Colonic mucosa (tissue), 4 donors: ENCODE measurements at regions not wholly inside any gene's neighbourhood (a gene's known extent, or its start where the extent isn't known, plus 50 kb on each side); places are given as distances from the start of the nearest gene placed in this dataset.

Source experiments
- DNase-seq: peaks from one replicate; pipeline ENCODE4 v3.0.0-alpha.2; 2020
- H3K27ac ChIP-seq: fragments of 200-600 bp; one replicate; pipeline ENCODE4 v1.8.0; 2021
- H3K27me3 ChIP-seq: fragments of 200-600 bp; one replicate; pipeline ENCODE4 v1.8.0; 2021
- H3K36me3 ChIP-seq: fragments of 200-600 bp; one replicate; pipeline ENCODE4 v1.8.0; 2021
- H3K4me1 ChIP-seq: fragments of 200-600 bp; one replicate; pipeline ENCODE4 v1.8.0; 2021; ENCODE audit warnings: mild to moderate bottlenecking
- H3K4me3 ChIP-seq: fragments of 200-600 bp; one replicate; pipeline ENCODE4 v1.8.0; 2021
- H3K9ac ChIP-seq, 2 donors: one replicate each; pipeline ENCODE4 v1.7.0; 2013; ENCODE audit warnings: control low read depth in 2 of 2, low read depth in 2 of 2, low read length in 2 of 2
- H3K9me3 ChIP-seq: fragments of 200-600 bp; one replicate; pipeline ENCODE4 v1.8.0; 2021
- intact Hi-C: fragments of 100-400 bp; cut with DNase I; formaldehyde crosslinking; loops from one replicate; pipeline ENCODE4 v1.14.1; 2022
- TF ChIP-seq, protein P1 (sequence below): fragments of 200-600 bp; IDR thresholded peaks from one replicate; pipeline ENCODE4 v1.8.0; 2022; ENCODE audit warnings: antibody characterized with exemption, mild to moderate bottlenecking
- donor health status: healthy.
- donor health status: DM: no; HTN: no; CAD: no.
- donor health status: DM: no; HTN: no; CAD: no.

DNA sequence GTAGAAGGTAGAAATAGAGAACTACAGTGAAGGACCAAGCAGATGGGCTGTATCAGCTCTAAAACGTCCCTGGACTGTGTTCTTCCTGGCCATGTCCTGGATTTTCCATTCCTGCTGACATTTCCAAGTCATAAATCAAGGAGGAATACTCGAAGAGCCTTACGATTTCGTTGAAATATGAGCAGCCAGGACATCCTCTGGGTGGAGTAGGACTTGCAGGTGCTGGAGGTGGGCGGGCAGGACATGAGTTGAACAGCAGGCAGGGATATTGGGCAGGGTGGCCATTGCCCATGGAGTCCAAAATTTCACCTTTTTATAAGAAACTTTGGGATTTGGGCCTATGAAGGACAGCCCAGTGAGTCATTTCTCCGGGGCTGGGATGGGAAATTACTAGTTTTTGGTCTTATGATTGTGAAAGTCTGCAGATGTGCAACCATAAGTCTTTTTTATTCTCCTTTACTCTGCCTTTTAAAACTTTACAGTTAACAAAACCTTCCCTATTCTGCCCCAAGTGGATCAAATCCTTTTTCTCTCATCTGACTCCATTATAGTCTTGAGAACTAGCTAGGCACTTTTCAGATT is 88.8 kb downstream of the TMX1 start:
- peak overlapping the region; percentile 55 for H3K27ac ChIP-seq
- no peak overlapping the region for H3K9ac ChIP-seq
- TF ChIP-seq, protein P1, sequence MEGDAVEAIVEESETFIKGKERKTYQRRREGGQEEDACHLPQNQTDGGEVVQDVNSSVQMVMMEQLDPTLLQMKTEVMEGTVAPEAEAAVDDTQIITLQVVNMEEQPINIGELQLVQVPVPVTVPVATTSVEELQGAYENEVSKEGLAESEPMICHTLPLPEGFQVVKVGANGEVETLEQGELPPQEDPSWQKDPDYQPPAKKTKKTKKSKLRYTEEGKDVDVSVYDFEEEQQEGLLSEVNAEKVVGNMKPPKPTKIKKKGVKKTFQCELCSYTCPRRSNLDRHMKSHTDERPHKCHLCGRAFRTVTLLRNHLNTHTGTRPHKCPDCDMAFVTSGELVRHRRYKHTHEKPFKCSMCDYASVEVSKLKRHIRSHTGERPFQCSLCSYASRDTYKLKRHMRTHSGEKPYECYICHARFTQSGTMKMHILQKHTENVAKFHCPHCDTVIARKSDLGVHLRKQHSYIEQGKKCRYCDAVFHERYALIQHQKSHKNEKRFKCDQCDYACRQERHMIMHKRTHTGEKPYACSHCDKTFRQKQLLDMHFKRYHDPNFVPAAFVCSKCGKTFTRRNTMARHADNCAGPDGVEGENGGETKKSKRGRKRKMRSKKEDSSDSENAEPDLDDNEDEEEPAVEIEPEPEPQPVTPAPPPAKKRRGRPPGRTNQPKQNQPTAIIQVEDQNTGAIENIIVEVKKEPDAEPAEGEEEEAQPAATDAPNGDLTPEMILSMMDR: no peak
- no peak overlapping the region for H3K4me3 ChIP-seq
- H3K4me1 ChIP-seq: no peaks in the 10 kb centered on the region
- no peaks in the 10 kb centered on the region for H3K9me3 ChIP-seq
- peaks cover 3% of the 10 kb centered on the region for H3K27me3 ChIP-seq
- H3K36me3 ChIP-seq: no peaks in the 10 kb centered on the region
- no peak for DNase-seq
- intact Hi-C loops: no loop called here

DNA sequence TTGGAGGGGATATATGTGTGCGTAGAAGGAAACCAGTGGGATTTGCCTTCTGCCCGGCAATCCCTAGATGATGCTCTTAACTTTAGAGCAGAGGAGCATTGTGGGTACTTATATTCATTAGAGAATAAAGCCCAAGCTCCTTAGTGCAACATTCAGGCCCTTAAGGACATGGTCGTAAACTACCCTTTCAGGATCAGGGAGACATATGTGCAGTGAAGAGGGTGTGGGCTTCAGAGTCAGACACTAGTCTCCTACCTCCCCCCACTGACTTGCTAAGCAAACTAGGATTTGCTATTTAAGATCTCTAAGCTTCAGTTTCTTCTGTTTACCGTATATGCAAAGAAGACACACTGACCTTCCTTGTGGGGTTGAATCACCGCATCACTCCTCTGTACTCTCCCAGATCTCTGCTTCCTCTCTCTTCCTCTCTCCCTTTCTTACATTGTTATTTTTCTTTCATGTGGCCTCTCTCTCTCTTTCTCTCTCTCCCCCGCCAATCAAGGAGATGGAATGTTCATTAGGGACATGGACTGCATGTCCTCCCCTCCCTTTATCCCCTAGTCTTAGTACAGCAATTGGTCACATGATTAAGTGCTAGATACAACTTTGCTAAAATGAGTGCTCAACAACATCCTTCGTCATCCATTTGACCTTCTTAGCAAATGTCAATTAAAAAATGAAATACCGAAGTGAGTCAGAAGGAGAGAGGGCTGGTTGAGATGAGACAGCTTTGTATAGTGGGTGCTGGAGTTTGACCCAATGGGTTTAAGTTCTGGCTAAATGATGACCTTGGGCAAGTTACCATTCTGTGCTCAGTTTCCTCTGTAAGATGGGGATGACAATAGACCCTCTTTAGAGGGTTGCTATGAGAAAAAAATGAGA is 91.7 kb downstream of the TMX1 start:
- Histone ChIP-seq H3K27ac (no peak overlapping the region), H3K4me3 (no peak overlapping the region), H3K27me3 (peaks cover 3% of the 10 kb centered on the region), H3K9ac (no peak overlapping the region), H3K4me1 (no peaks in the 10 kb centered on the region), H3K9me3 (no peaks in the 10 kb centered on the region), H3K36me3 (no peaks in the 10 kb centered on the region)
- DNase-seq: no peak
- intact Hi-C loops: no loop called here
- TF ChIP-seq, protein P1: no peak

DNA sequence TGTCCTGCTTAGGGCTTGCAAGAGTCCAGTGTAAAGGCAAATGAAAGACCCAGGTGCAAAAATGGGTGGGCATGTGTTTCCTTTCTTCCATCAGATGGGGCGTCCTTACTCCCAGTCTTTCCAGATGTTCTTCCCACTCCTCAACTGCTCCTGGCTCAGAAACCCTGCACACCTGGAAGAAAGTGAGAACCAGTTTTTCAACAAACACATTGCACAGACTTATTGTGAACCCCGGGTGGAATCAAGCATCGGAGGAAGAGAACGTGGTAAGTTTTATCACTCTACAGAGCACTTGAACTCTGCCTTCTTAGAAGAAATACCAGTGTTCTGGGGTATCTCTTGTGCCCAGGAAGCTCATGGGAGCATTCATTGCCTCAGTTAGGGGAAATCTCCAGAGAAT is 93.3 kb downstream of the TMX1 start:
- TF ChIP-seq, protein P1: no peak
- no peak for DNase-seq
- Histone ChIP-seq H3K9ac (no peak overlapping the region), H3K9me3 (no peaks in the 10 kb centered on the region), H3K4me1 (no peaks in the 10 kb centered on the region), H3K27me3 (peaks cover 3% of the 10 kb centered on the region), H3K36me3 (no peaks in the 10 kb centered on the region), H3K4me3 (no peak overlapping the region), H3K27ac (no peak overlapping the region)
- intact Hi-C loops: no loop called here

DNA sequence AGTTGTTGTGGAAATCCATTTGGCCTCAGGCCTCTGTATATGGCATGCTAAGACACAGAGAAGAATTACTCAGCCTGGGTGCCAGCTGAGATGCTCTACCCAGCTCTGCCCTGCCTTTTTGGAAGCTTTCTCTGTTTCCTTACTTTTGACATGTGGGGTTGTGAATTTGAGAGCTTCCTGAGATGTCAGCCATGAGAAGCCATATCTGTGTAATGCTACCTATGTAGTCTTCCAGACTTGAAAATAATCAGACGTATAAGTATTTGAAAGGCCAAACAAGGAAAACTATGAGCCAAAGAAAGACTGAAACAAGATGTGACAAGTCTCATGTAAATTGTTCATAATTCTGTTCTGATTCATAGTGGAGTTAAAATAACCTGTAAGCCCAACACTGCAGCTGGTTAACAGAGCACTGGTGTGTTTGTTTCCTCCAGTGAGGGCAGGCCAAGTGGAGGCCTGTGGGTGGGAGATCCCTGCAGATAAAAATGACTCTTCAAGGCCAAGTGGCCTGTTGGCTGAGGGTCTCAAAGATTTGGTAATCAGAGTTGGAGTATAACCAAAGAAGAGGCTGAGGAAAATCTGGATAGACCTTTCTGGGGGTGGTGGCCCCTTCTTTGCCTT is 94.0 kb downstream of the TMX1 start:
- intact Hi-C loops: no loop called here
- TF ChIP-seq, protein P1: no peak
- DNase-seq: no peak
- Histone ChIP-seq H3K27me3 (peaks cover 3% of the 10 kb centered on the region), H3K4me1 (no peaks in the 10 kb centered on the region), H3K27ac (no peak overlapping the region), H3K9ac (no peak overlapping the region), H3K36me3 (no peaks in the 10 kb centered on the region), H3K4me3 (no peak overlapping the region), H3K9me3 (no peaks in the 10 kb centered on the region)

DNA sequence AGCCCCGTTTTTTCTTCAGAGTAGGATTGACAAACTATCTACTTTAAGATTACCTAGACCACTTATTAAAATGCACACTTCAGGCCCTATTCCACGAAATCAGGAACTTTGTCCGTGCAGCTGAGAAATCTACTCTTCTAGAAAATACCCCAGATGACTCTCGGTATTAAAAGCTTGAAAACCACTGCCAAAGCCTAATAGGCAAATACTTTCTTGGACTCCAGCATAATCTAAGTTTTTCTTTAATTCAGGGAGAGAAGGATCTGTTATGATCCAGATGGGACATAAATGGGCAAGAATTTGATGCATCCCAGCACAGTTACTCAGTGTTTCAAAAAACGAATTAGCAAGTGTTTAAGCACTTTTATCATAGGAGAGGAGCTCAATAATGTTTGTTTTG is 94.5 kb downstream of the TMX1 start:
- Histone ChIP-seq H3K9ac (no peak overlapping the region), H3K9me3 (no peaks in the 10 kb centered on the region), H3K27me3 (peaks cover 3% of the 10 kb centered on the region), H3K27ac (no peak overlapping the region), H3K4me1 (no peaks in the 10 kb centered on the region), H3K4me3 (no peak overlapping the region), H3K36me3 (no peaks in the 10 kb centered on the region)
- intact Hi-C loops: no loop called here
- DNase-seq: no peak
- TF ChIP-seq, protein P1: no peak
